Thyroid gland (tissue), 4 donors: ENCODE measurements at regions not wholly inside any gene's neighbourhood (a gene's known extent, or its start where the extent isn't known, plus 50 kb on each side); places are given as distances from the start of the nearest gene placed in this dataset.

ENCODE experiments used
- DNase-seq, 2 donors: peaks; one replicate each; pipeline ENCODE4 v3.0.0-alpha.2; 2019
- H3K27ac ChIP-seq, 3 donors: fragments of 200-600 bp; sonication (generic); 1 replicate in 2 of 3; 2 replicates in 1 of 3; pipeline ENCODE4 v1.5.1; 2016 to 2019; ENCODE audit warnings: mild to moderate bottlenecking in 1 of 3, moderate library complexity in 1 of 3
- H3K27me3 ChIP-seq: fragments of 200-600 bp; sonication (generic); one replicate; pipeline ENCODE4 v1.5.1; 2019
- H3K36me3 ChIP-seq, 2 donors: fragments of 200-600 bp; sonication (generic); one replicate each; pipeline ENCODE4 v1.5.1; 2016 to 2019
- H3K4me1 ChIP-seq, 2 donors: fragments of 200-600 bp; sonication (generic); one replicate each; pipeline ENCODE4 v1.5.1; 2017 to 2019
- H3K4me3 ChIP-seq, 3 donors: fragments of 200-600 bp; sonication (generic); replicated peaks in 1 of 3; 1 replicate in 2 of 3; 2 replicates in 1 of 3; pipeline ENCODE4 v1.5.1; 2016; ENCODE audit warnings: mild to moderate bottlenecking in 1 of 3
- H3K9me3 ChIP-seq: fragments of 200-600 bp; sonication (generic); one replicate; pipeline ENCODE4 v1.5.1; 2017
- CTCF ChIP-seq, 6 experiments: fragments of 200-600 bp in 3 of 6; fragments of 450-650 bp in 3 of 6; sonication (generic) in 3 of 6; IDR thresholded peaks; one replicate each; pipeline ENCODE4 v1.5.1; 2016 to 2019; ENCODE audit warnings: antibody characterized with exemption in 6 of 6, mild to moderate bottlenecking in 2 of 6, inconsistent platforms in 1 of 6, moderate library complexity in 1 of 6
- POLR2A ChIP-seq, 2 donors: fragments of 450-650 bp; IDR thresholded peaks; one replicate each; pipeline ENCODE4 v1.6.1; 2017; ENCODE audit warnings: antibody characterized with exemption in 2 of 2, mild to moderate bottlenecking in 2 of 2, moderate library complexity in 1 of 2
- WGBS, 2 donors: methylation state at CpG; one replicate each; pipeline ENCODE4 v1.1.5; 2017; 5-methylcytosine and 5-hydroxymethylcytosine counted together
- intact Hi-C: fragments of 100-400 bp; cut with DNase I; formaldehyde crosslinking; loops from one replicate; pipeline ENCODE4 v1.15.1; 2023

- no peak for TF ChIP-seq CTCF (IDR thresholded peaks at IDR 0.05)
- no peak for TF ChIP-seq POLR2A (IDR thresholded peaks at IDR 0.05)
- H3K27ac ChIP-seq, result no peak overlapping the region
- H3K4me1 ChIP-seq, result no peaks in the 10 kb centered on the region
- no peaks in the 10 kb centered on the region for H3K9me3 ChIP-seq
- H3K36me3 ChIP-seq, result no peaks in the 10 kb centered on the region
- DNase-seq, result no peak
- no peak overlapping the region for H3K4me3 ChIP-seq
- 90 to 92% methylated on average over 5 of the region's 5 CpGs for WGBS, 2 donors
- intact Hi-C loops, result no loop called here
- no peaks in the 10 kb centered on the region for H3K27me3 ChIP-seq
Measured at GRCh38 chr16:51409001-51409675, 258.1 kb upstream of the SALL1 start.

- H3K9me3 ChIP-seq, result no peaks in the 10 kb centered on the region
- H3K27ac ChIP-seq, result no peak overlapping the region
- H3K4me1 ChIP-seq, result no peaks in the 10 kb centered on the region
- no peak overlapping the region for H3K4me3 ChIP-seq
- 40 to 54% methylated on average over 4 of the region's 4 CpGs for WGBS, 2 donors
- H3K36me3 ChIP-seq, result no peaks in the 10 kb centered on the region
- no peak for DNase-seq
- H3K27me3 ChIP-seq, result no peaks in the 10 kb centered on the region
- TF ChIP-seq POLR2A (IDR thresholded peaks at IDR 0.05) (no peak), CTCF (IDR thresholded peaks at IDR 0.05) (no peak)
- intact Hi-C loops, result no loop called here
Measured at GRCh38 chr16:51408357-51408756, 257.3 kb upstream of the SALL1 start.

GRCh38 chr16:51407921-51408320 lies 256.9 kb upstream of the SALL1 start:
- 79 to 86% methylated on average over 1 of the region's 1 CpG for WGBS, 2 donors
- TF ChIP-seq CTCF (IDR thresholded peaks at IDR 0.05) (no peak), POLR2A (IDR thresholded peaks at IDR 0.05) (no peak)
- Histone ChIP-seq H3K27me3 (no peaks in the 10 kb centered on the region), H3K4me1 (no peaks in the 10 kb centered on the region), H3K36me3 (no peaks in the 10 kb centered on the region), H3K4me3 (no peak overlapping the region), H3K27ac (no peak overlapping the region), H3K9me3 (no peaks in the 10 kb centered on the region)
- no peak for DNase-seq
- intact Hi-C loops, result no loop called here

- H3K9me3 ChIP-seq, result no peaks in the 10 kb centered on the region
- intact Hi-C loops, result no loop called here
- H3K4me1 ChIP-seq, result no peaks in the 10 kb centered on the region
- 75 to 82% methylated on average over 4 of the region's 4 CpGs for WGBS, 2 donors
- H3K27ac ChIP-seq, result no peak overlapping the region
- no peaks in the 10 kb centered on the region for H3K36me3 ChIP-seq
- no peaks in the 10 kb centered on the region for H3K27me3 ChIP-seq
- no peak for DNase-seq
- TF ChIP-seq POLR2A (IDR thresholded peaks at IDR 0.05) (no peak), CTCF (IDR thresholded peaks at IDR 0.05) (no peak)
- H3K4me3 ChIP-seq, result no peak overlapping the region
Measured at GRCh38 chr16:51407199-51407598, 256.1 kb upstream of the SALL1 start.

GRCh38 chr16:51405361-51405760 lies 254.3 kb upstream of the SALL1 start:
- no peak for DNase-seq
- Histone ChIP-seq H3K9me3 (no peaks in the 10 kb centered on the region), H3K27ac (no peak overlapping the region), H3K4me3 (no peak overlapping the region), H3K36me3 (no peaks in the 10 kb centered on the region), H3K27me3 (no peaks in the 10 kb centered on the region), H3K4me1 (no peaks in the 10 kb centered on the region)
- TF ChIP-seq POLR2A (IDR thresholded peaks at IDR 0.05) (no peak), CTCF (IDR thresholded peaks at IDR 0.05) (no peak)
- intact Hi-C loops, result no loop called here
- WGBS, 2 donors, result 85 to 86% methylated on average over 2 of the region's 2 CpGs
